ENCODE measurements at regions not wholly inside any gene's neighbourhood (a gene's known extent, or its start where the extent isn't known, plus 50 kb on each side); places are given as distances from the start of the nearest gene placed in this dataset.

DNA sequence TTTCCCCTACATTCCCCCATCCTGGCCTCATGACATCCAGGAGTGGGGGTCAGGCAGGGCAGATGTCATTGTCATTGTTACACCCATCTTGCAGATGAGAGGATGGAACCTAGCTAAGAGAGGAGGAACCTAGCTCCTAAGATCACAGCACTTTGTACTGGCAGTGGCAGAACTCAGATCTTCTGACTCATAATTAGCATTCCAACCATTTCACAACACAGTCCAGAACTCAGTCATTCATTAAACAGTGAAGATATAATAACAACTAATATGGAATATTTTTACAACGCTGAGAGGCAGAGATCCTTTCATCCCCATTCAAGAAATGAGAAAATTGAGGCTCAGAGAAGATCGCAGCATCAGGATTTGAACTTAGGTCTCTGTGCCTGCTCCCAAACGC lies 127.8 kb downstream of the CHST1 start:
- TF ChIP-seq POLR2A (IDR thresholded peaks at IDR 0.05): no peak
- TF ChIP-seq, protein P1, sequence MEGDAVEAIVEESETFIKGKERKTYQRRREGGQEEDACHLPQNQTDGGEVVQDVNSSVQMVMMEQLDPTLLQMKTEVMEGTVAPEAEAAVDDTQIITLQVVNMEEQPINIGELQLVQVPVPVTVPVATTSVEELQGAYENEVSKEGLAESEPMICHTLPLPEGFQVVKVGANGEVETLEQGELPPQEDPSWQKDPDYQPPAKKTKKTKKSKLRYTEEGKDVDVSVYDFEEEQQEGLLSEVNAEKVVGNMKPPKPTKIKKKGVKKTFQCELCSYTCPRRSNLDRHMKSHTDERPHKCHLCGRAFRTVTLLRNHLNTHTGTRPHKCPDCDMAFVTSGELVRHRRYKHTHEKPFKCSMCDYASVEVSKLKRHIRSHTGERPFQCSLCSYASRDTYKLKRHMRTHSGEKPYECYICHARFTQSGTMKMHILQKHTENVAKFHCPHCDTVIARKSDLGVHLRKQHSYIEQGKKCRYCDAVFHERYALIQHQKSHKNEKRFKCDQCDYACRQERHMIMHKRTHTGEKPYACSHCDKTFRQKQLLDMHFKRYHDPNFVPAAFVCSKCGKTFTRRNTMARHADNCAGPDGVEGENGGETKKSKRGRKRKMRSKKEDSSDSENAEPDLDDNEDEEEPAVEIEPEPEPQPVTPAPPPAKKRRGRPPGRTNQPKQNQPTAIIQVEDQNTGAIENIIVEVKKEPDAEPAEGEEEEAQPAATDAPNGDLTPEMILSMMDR (IDR thresholded peaks at IDR 0.05): no peak

All from uterus (tissue), 2 donors.